ENCODE measurements at regions not wholly inside any gene's neighbourhood (a gene's known extent, or its start where the extent isn't known, plus 50 kb on each side); places are given as distances from the start of the nearest gene placed in this dataset.
A peak's percentile ranks its signal among the peaks of the same experiment; 100 is the strongest.
"Not testable (repeated sequence)": the region's sequence is repeated elsewhere in the genome, so short reads cannot be mapped to it uniquely, and the experiment has no call there.

DNA sequence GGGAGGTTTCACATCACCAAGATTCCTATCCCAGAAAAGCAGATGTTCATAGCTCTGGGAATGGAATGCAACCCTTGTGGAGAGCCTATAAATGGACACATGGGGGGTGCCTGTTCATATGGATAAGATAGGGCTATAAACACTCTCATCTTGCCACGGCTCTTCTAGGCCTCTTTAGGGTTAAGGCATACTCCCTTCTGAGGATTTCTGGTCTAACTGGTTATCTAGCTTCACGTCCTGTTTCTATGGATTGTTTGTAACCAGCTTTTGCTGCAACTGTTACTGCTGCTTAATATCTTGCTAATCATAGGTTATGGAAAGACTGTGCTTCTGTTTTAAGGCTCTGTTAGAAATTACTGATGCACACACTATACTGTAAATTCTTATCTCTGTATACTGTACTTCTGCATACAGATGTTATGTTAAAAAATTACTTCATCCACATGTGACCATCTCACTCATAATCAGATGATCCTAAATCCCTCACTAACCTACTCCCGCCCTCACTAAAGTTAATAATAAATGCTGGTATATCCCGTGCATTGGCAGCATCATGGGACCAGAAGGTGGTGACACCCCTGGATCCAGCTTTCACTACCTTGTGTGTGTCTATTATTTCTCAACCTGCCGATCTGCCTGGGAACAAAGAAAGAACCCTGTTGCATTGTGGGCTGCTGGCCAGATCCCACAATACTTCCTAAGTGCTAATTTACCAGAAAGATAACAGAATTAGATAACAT lies 68.7 kb downstream of the PRKAB2 start:
- H3K4me1 Mint-ChIP-seq (ENCODE audit: low read depth); H3K9me3 Mint-ChIP-seq; H3K4me3 Mint-ChIP-seq; H3K36me3 Mint-ChIP-seq (ENCODE audit: low read depth); H3K27ac Mint-ChIP-seq: not testable (repeated sequence)
- H3K27me3 Mint-ChIP-seq, result peaks cover 16% of the 10 kb centered on the region

DNA sequence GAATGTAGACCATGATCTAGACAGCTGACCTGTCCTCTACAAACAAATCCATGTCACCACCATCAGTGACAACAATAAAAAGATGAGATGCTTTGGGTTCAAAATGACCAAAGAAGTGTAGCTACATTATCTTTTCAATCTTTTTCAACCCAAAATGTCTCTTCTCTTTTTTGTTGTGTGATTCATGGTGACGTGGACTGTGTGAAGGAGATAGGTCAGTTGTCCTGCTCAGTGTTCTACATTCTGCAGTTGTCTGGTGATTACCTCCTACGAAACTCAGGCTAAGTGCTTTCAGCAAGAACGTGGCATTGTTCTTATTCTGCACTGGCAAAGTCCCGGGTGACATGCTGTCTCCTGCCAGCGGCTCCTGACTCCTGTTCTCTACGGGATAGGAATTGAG lies 73.1 kb downstream of the PRKAB2 start:
- no peak overlapping the region for H3K4me3 Mint-ChIP-seq
- H3K4me1 Mint-ChIP-seq (ENCODE audit: low read depth), result no peaks in the 10 kb centered on the region
- no peaks in the 10 kb centered on the region for H3K9me3 Mint-ChIP-seq
- peaks cover 15% of the 10 kb centered on the region for H3K27me3 Mint-ChIP-seq
- H3K36me3 Mint-ChIP-seq (ENCODE audit: low read depth), result no peaks in the 10 kb centered on the region
- H3K27ac Mint-ChIP-seq, result no peak overlapping the region

DNA sequence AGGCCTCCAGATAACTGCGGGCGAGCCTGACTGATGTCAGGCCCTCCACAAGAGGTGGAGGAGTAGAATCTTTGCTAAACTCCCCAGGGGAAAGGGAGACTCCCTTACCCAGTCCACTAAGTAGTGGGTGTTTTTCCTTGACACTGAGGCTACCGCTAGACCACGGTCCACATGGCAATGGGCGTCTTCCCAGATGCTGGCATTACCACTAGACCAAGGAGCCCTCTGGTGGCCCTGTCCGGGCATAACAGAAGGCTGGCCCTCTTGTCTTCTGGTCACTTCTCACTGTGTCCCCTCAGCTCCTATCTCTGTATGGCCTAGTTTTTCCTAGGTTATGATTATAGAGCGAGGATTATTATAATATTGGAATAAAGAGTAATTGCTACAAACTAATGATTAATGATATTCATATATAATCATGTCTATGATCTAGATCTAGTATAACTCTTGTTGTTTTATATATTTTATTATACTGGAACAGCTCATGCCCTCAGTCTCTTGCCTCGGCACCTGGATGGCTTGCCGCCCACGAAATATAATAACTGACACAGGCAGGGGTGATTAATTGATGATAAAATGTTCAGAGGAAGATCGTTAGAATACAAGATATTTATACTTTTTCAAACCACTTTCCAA lies 73.8 kb downstream of the PRKAB2 start:
- H3K36me3 Mint-ChIP-seq (ENCODE audit: low read depth); H3K4me3 Mint-ChIP-seq; H3K4me1 Mint-ChIP-seq (ENCODE audit: low read depth); H3K9me3 Mint-ChIP-seq; H3K27ac Mint-ChIP-seq: not testable (repeated sequence)
- peaks cover 18% of the 10 kb centered on the region for H3K27me3 Mint-ChIP-seq

DNA sequence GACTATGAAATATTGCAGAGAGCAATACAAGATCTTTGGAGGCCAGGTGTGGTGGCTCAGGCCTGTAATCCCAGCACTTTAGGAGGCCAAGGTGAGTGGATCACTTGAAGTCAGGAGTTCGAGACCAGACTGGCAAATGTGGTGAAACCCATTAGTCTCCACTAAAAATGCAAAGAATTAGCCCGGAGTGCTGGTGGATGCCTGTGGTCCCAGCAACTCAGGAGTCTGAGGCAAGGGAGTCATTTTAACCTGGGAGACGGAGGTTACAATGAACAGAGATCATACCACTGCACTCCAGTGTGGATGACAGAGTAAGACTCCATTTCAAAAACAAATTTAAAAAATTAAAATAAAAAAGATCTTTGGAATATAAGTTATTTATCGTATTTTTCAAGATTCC lies 76.6 kb downstream of the PRKAB2 start:
- Mint-ChIP-seq H3K27ac (no peak overlapping the region), H3K4me1 (ENCODE audit: low read depth) (no peaks in the 10 kb centered on the region), H3K9me3 (no peaks in the 10 kb centered on the region), H3K36me3 (ENCODE audit: low read depth) (no peaks in the 10 kb centered on the region), H3K4me3 (no peak overlapping the region), H3K27me3 (peaks cover 30% of the 10 kb centered on the region)

DNA sequence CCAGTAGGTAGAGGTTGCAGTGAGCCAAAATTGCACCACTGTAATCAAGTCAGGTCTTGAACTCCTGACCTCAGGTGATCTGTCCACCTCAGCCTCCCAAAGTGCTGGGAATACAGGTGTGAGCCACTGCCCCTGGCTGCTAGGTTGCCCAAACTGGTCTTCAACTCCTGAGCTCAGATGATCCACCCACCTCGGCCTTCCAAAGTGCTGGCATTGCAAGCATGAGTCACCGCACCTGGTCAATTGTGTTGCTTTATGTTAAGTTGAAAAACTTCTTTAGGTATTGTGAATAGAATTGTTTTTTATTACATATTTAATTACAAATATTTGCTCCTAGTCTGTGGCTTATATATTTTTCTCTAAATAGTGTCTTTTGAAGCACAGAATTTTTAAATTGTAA lies 80.5 kb downstream of the PRKAB2 start:
- Mint-ChIP-seq H3K36me3 (ENCODE audit: low read depth) (no peaks in the 10 kb centered on the region), H3K4me1 (ENCODE audit: low read depth) (no peaks in the 10 kb centered on the region), H3K4me3 (no peak overlapping the region), H3K27me3 (peaks cover 53% of the 10 kb centered on the region), H3K27ac (no peak overlapping the region), H3K9me3 (no peaks in the 10 kb centered on the region)

DNA sequence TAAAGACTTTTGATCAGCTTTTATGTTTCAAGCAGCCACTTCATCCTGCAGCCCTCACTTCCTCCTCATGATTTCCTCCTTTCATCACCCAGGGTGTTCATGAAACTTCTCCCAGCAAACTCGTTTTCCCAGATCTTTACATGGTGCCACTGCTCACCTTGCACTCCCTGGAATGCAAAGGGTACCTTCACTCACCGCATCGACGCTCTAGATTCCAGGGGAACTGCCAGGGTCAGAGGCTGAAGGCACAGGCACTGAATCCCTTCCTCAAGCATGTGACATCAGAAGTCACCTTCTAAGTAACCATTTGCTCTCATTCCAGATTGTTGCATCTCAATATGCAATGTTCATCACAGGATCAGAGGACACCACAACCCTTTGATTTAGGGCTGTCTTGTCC lies 82.8 kb downstream of the PRKAB2 start:
- peaks cover 7% of the 10 kb centered on the region for H3K4me1 Mint-ChIP-seq (ENCODE audit: low read depth)
- no peak overlapping the region for H3K4me3 Mint-ChIP-seq
- H3K9me3 Mint-ChIP-seq, result no peaks in the 10 kb centered on the region
- no peak overlapping the region for H3K27ac Mint-ChIP-seq
- H3K27me3 Mint-ChIP-seq, result peaks cover 70% of the 10 kb centered on the region
- no peaks in the 10 kb centered on the region for H3K36me3 Mint-ChIP-seq (ENCODE audit: low read depth)

DNA sequence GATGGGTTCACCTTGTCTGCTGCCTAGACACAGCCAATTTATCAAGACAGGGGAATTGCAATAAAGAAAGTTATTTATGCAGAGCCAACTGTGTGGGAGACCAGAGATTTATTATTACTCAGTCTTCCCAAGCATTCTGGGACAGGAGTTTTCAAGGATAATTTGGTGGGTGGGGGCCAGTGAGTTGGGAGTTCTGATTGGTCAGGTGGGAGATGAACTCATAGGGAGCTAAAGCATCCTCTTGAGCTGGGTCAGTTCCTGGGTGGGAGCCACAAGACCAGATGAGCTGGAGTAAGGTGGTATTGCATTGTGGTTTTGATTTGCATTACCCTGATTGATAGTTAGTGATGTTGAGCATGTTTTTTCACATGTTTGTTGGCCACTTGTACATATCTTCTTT lies 86.1 kb downstream of the PRKAB2 start:
- Mint-ChIP-seq H3K9me3 (no peaks in the 10 kb centered on the region), H3K4me3 (no peak overlapping the region), H3K36me3 (ENCODE audit: low read depth) (no peaks in the 10 kb centered on the region), H3K27me3 (peaks cover 79% of the 10 kb centered on the region), H3K27ac (no peak overlapping the region), H3K4me1 (ENCODE audit: low read depth) (peaks cover 22% of the 10 kb centered on the region)

DNA sequence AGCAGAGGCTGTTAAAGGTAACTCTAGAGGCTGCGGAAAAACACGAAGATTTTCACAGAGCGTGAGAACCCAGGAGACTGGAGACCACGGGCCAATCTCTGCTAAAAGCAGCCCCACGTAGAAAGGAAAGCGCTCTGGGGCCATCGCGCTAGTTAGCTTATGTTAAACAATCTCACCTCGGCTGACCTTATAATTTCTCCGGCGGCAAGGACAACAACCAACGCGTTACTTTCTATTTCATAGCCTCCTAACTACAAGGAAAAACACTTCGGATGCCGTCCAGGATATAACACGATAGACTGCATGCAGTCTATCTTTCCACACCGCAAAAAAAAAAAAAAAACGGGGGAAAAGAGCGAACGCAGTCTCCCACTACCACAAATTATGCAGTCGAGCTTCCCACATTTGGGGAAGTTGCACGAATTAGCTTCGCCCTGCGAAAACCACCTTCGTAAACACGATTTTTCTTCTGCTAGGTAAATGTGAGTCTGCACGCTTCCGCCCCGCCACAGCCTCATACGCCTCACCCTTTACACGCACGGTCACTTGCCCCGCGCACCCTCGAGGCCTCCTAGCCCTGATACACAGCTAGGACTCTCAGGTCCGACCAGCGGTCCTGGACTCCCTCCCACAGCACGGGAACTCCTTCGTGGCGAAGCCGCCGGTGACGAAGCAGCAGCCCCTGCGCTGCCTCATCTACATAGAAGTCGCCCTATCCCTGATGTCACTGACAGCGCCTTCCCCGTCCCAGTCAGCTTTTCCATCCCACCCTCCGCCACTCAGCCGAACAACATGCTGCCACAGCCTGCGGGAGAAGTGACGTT lies 87.8 kb downstream of the PRKAB2 start:
- Mint-ChIP-seq H3K9me3 (no peaks in the 10 kb centered on the region), H3K4me1 (ENCODE audit: low read depth) (peaks cover 39% of the 10 kb centered on the region), H3K27me3 (peaks cover 86% of the 10 kb centered on the region), H3K36me3 (ENCODE audit: low read depth) (no peaks in the 10 kb centered on the region), H3K4me3 (peak overlapping the region; percentile 83), H3K27ac (peak overlapping the region; percentile 100)

DNA sequence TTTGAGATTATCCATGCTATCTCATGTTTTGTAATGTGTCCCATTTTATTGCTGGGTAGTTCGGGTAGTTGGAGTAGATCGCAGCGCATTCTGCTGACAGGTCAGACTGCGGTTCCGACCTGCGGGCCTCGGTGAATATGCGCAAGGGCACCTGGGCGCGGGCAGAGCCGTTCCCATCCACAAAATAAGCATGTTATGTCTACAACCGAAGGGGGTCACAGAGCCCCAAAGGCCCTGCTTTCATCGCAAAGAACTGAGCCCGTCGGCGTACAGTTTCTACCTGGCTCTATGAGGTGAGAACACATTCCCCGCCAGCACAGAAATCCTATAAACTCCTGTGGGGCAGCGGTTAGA lies 88.4 kb downstream of the PRKAB2 start:
- H3K36me3 Mint-ChIP-seq (ENCODE audit: low read depth), result no peaks in the 10 kb centered on the region
- peaks cover 44% of the 10 kb centered on the region for H3K4me1 Mint-ChIP-seq (ENCODE audit: low read depth)
- peak overlapping the region; percentile 83 for H3K4me3 Mint-ChIP-seq

DNA sequence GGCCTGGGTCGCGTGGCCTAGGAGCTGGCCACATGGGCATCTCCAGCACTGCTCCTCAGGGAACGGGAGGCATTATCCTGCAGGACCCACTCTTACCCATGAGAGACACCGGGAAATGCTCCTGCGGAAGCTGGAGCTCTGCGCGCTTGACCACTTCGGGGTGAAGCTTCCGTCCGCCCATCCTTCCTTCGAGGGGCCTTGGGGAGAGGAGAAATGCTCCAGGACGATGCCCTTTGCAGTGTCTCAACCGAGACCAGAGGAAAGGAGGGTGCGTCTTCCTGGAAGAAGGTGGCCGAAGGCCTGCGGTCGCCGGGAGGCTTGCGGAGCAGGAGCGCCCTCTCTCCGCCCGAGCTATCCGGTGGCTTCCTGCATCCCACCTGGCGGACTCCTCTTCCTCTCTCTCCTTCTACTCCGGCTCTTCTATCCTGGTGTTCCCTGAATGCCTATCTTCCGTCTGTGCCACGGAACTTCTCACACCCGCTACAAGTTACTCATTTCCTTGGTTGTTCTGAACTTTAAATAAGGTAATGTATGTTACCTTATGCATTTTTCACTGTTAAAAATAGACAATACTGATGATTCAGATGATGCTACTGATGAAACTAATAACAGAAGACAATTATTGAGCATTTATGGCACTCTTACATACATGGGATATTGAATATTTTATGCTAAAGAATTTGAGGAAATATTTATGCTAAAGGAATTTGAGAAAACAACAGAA lies 91.4 kb downstream of the PRKAB2 start:
- Mint-ChIP-seq H3K4me1 (ENCODE audit: low read depth) (peaks cover 48% of the 10 kb centered on the region), H3K36me3 (ENCODE audit: low read depth) (no peaks in the 10 kb centered on the region), H3K27ac (no peak overlapping the region), H3K27me3 (peaks cover 91% of the 10 kb centered on the region), H3K9me3 (no peaks in the 10 kb centered on the region), H3K4me3 (peak overlapping the region; percentile 73)

More for the DNA sequence above, 88.4 kb downstream of the PRKAB2 start:
- Mint-ChIP-seq H3K27me3 (peaks cover 87% of the 10 kb centered on the region), H3K9me3 (no peaks in the 10 kb centered on the region), H3K27ac (no peak overlapping the region)

DNA sequence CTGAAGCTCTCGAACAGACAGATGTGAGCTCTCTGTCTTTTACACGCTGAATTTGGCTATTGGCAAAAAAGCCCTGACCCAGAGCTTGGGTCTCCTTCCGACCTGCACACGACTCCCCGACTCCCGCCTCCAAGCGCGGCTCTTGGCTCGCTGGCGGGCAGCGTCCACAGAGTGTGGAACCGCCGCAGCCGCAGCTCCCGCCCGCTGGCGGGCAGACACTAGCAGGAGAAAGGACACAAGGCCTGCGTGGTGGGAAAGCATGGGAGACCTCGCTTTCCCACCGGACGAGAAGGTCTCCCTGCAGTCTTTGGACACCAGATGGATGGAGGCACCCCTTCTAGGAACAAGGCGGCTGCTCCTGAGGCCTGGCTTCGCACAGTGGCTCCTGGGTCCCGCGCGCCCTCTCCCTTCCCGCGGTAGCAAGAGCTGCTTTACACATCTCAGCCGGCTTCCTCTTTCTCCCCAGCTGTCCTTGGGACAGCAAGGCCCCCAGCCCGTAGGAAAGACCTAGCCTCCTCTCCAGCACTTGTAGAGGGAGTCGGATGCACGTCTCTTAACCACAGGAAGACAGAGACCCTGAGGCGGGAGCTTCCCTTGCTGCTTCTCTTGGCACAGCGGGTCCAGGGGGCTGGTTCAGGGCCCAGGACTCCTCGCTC lies 92.1 kb downstream of the PRKAB2 start:
- Mint-ChIP-seq H3K27me3 (peaks cover 93% of the 10 kb centered on the region), H3K27ac (no peak overlapping the region), H3K9me3 (no peaks in the 10 kb centered on the region), H3K4me1 (ENCODE audit: low read depth) (peaks cover 48% of the 10 kb centered on the region), H3K36me3 (ENCODE audit: low read depth) (no peaks in the 10 kb centered on the region), H3K4me3 (peak overlapping the region; percentile 73)

DNA sequence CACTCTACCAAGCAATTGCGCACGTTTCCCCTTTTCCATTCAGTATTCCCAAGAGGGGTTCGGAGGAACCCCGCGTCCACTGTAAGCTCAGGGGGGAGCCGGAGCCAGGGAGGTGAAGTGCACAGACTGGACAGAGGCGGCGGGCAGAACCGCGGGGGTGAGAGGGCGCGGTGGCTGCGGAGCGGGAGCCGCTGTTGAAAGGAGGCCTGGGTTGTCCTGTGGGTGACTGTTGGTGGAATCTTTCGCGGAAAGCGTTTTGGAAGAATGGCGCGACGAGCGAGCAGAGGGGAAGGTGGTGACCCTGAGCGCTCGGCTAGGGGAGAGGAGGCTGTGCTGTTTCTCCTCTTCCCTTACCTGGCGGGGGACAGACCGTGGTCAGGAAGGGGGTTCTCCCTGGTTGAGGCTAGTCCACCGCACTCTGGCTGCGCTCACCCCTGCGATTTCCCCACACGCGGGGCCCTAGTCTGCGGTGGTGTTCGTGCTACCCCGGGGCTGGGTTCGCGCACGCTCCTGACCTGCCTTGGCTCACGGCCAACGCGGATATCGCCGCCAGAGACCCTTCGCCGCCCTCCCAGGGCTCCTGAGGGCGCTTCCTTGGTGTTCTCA lies 92.8 kb downstream of the PRKAB2 start:
- Mint-ChIP-seq H3K27ac (no peak overlapping the region), H3K27me3 (peaks cover 94% of the 10 kb centered on the region), H3K9me3 (no peaks in the 10 kb centered on the region), H3K4me3 (peak overlapping the region; percentile 73), H3K4me1 (ENCODE audit: low read depth) (peaks cover 42% of the 10 kb centered on the region), H3K36me3 (ENCODE audit: low read depth) (no peaks in the 10 kb centered on the region)

DNA sequence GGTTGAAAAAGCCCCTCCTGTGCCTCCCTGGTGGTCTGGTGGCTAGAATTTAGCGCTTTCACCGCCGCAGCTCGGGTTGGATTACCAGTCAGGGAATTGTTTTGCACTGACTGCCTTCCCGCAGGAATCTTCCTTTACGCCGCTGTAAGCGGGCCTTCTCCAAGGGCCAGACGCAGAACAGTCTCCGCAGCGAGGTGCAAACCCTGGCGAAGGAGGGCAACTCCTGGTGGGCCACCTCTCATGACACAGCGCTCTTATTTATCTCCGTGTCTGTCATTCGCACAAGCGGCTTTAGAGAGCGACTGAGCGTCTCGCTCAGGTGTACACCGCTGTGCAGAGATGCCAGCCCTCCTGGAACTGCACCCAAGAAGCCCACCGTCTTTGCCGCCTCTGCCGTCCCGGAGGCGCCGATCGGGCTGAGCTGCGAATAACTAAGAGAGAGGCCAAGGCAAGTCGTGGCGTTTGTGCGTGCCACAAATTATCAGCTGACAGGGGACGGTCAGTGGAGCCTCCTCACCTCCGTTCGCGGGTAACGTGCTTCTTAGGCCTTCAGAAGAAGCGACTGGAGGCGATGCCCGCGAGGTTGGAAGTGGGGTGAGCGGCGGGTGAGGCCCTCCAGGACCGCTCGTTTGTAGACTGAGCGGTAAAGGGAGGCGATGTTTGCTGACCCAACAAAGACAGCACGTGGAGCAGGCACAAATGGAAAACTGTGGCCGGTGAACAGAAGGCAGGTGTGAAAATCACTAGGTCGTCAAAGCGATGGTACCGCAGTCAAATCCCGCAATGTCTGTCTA lies 93.5 kb downstream of the PRKAB2 start:
- Mint-ChIP-seq H3K4me1 (ENCODE audit: low read depth) (peaks cover 39% of the 10 kb centered on the region), H3K36me3 (ENCODE audit: low read depth) (no peaks in the 10 kb centered on the region), H3K9me3 (no peaks in the 10 kb centered on the region), H3K27me3 (peaks cover 99% of the 10 kb centered on the region), H3K27ac (no peak overlapping the region), H3K4me3 (peak overlapping the region; percentile 73)

Measured in stimulated activated naive CD8-positive, alpha-beta T cell treated with anti-CD3 and anti-CD28 coated beads, Interleukin-15, Interleukin-2, amounts not matched to agents 100 ng/mL and 50 ng/mL, for 24 hours (primary cell).